Activated B cell treated with CpG ODN at 0.5 μM for 24 hours (primary cell): ENCODE measurements at regions not wholly inside any gene's neighbourhood (a gene's known extent, or its start where the extent isn't known, plus 50 kb on each side); places are given as distances from the start of the nearest gene placed in this dataset.

ENCODE experiments used
- ATAC-seq: fragments of 200-7000 bp; cut with Tn5 transposase; one replicate; pipeline ENCODE4 v1.10.0; 2021; ENCODE audit warnings: low read depth, mild to moderate bottlenecking, moderate library complexity
- CTCF ChIA-PET: fragments of 350-600 bp; sonication (Branson Sonifier 250); formaldehyde crosslinking; loops from one replicate; lab custom pipeline; 2021; ENCODE audit warnings: antibody characterized with exemption; lab: Charles Lee
- POLR2A ChIA-PET: fragments of 350-600 bp; sonication (Branson Sonifier 250); formaldehyde crosslinking; loops from one replicate; lab custom pipeline; 2021; ENCODE audit warnings: antibody characterized with exemption; lab: Charles Lee
- DNase-seq: peaks from one replicate; pipeline ENCODE4 v3.0.0; 2022
- H3K27ac Mint-ChIP-seq: one replicate; pipeline ENCODE4 v1.8.0; 2020; ENCODE audit warnings: mixed read lengths
- H3K27me3 Mint-ChIP-seq: one replicate; pipeline ENCODE4 v1.8.0; 2021; ENCODE audit warnings: mixed read lengths
- H3K36me3 Mint-ChIP-seq: one replicate; pipeline ENCODE4 v1.8.0; 2021; ENCODE audit warnings: low read depth, mixed read lengths
- H3K4me1 Mint-ChIP-seq: one replicate; pipeline ENCODE4 v1.8.0; 2021; ENCODE audit warnings: mixed read lengths
- H3K4me3 Mint-ChIP-seq: one replicate; pipeline ENCODE4 v1.8.0; 2020; ENCODE audit warnings: mild to moderate bottlenecking, mixed read lengths
- H3K9me3 Mint-ChIP-seq: one replicate; pipeline ENCODE4 v1.8.0; 2020; ENCODE audit warnings: mixed read lengths
- intact Hi-C: fragments of 100-400 bp; cut with micrococcal nuclease; formaldehyde crosslinking; loops from one replicate; pipeline ENCODE4 v1.15.1; 2024
- TF ChIP-seq, protein P1 (sequence below): fragments of 200-600 bp; IDR thresholded peaks from one replicate; pipeline ENCODE4 v1.8.0; 2022; ENCODE audit warnings: antibody characterized with exemption, mild to moderate bottlenecking

DNA sequence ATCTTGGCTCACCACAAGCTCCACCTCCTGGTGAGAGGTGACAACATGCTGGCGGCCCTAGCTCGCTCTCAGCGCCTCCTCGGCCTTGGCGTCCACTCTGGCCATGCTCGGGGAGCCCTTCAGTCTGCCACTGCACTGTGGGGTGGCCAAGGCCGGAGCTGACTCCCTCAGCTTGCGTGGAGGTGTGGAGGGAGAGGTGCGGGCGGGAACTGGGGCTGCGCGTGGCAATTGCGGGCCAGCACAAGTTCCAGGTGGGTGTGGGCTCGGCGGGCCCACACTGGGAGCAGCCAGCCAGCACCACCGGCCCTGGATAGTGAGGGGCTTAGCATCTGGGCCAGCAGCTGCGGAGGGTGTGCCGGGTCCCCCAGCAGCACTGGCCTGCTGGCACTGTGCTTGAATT lies 275.7 kb upstream of the P2RY1 start:
- no peak overlapping the region for H3K4me3 Mint-ChIP-seq
- H3K27me3 Mint-ChIP-seq: no peaks in the 10 kb centered on the region
- TF ChIP-seq, protein P1, sequence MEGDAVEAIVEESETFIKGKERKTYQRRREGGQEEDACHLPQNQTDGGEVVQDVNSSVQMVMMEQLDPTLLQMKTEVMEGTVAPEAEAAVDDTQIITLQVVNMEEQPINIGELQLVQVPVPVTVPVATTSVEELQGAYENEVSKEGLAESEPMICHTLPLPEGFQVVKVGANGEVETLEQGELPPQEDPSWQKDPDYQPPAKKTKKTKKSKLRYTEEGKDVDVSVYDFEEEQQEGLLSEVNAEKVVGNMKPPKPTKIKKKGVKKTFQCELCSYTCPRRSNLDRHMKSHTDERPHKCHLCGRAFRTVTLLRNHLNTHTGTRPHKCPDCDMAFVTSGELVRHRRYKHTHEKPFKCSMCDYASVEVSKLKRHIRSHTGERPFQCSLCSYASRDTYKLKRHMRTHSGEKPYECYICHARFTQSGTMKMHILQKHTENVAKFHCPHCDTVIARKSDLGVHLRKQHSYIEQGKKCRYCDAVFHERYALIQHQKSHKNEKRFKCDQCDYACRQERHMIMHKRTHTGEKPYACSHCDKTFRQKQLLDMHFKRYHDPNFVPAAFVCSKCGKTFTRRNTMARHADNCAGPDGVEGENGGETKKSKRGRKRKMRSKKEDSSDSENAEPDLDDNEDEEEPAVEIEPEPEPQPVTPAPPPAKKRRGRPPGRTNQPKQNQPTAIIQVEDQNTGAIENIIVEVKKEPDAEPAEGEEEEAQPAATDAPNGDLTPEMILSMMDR: no peak
- no peaks in the 10 kb centered on the region for H3K4me1 Mint-ChIP-seq
- intact Hi-C loops: no loop called here
- H3K27ac Mint-ChIP-seq: no peak overlapping the region
- ChIA-PET CTCF (no interaction called here), POLR2A (interaction anchor here (1.7 kb wide), 1 partner anchor 116 kb away, joined by 11 read pairs; no protein-coding TSS in a partner anchor)
- DNase-seq (no peak), ATAC-seq (no peak)
- H3K36me3 Mint-ChIP-seq: no peaks in the 10 kb centered on the region
- peaks cover 2% of the 10 kb centered on the region for H3K9me3 Mint-ChIP-seq

DNA sequence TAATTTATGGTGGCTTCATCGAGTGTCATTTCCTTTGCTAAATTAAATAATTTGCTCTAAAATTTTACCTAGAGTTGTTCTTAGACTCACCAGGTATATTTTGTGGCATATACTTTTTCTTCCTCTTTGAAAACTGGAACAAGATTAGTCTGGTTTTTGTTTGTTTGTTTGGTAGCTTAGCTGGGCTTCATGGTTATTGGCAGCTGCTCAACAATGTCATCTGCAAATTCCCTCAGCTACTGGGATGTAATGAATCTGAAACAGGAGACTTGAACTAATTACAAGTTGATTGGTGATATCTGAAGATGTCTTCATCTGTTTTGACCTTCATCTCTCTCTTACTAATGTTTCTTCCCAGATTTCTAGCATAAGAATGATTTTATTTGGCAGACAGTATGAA lies 270.5 kb upstream of the P2RY1 start:
- intact Hi-C loops: no loop called here
- ATAC-seq (no peak), DNase-seq (no peak)
- Mint-ChIP-seq H3K36me3 (no peaks in the 10 kb centered on the region), H3K9me3 (peaks cover 2% of the 10 kb centered on the region), H3K4me1 (no peaks in the 10 kb centered on the region), H3K4me3 (no peak overlapping the region), H3K27ac (no peak overlapping the region), H3K27me3 (no peaks in the 10 kb centered on the region)
- ChIA-PET POLR2A (no interaction called here), CTCF (interaction anchor here (1.5 kb wide), 1 partner anchor 10 kb away, joined by 4 read pairs; no protein-coding TSS in a partner anchor)
- TF ChIP-seq, protein P1: no peak

DNA sequence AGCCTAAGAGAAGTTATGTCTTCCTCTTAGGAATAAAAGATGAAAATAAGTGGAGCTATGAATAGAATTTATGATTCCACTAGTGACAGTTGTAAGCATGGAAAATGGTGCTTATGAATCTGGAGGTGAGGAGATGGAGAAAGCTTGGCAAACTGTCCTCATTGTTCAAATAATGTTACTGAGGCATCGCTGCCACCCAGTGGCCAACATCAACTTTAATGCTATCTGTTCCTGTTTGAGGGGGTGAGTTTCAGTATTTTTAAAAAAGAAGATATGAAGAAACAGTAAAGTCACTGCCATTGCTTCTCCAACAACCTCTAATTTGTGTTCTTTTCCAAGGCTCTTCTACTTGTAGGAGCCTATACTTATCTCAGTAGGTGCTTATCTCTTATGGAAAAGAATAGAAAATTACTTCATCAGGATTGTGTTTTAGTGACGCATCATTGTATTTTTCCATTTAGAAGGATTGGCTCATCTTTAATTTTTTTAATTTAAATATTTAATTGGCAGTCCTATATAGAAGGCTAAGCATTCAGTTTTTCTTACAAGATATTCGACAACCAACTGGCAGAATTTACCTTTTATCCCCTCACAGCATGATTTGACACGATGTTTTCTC lies 260.4 kb upstream of the P2RY1 start:
- intact Hi-C loops: loop anchor here (1.0 kb wide), 6 partner anchors 50 to 1106 kb away; no protein-coding TSS in a partner anchor
- H3K36me3 Mint-ChIP-seq: no peaks in the 10 kb centered on the region
- no peaks in the 10 kb centered on the region for H3K4me1 Mint-ChIP-seq
- ChIA-PET POLR2A (interaction anchor here (0.5 kb wide), 1 partner anchor 59 kb away, joined by 3 read pairs; no protein-coding TSS in a partner anchor), CTCF (interaction anchor here (0.6 to 4.0 kb wide), 19 partner anchors 10 to 502 kb away, joined by 3 to 33 read pairs (median 5); no protein-coding TSS in a partner anchor)
- H3K4me3 Mint-ChIP-seq: no peak overlapping the region
- H3K27ac Mint-ChIP-seq: no peak overlapping the region
- no peaks in the 10 kb centered on the region for H3K27me3 Mint-ChIP-seq
- H3K9me3 Mint-ChIP-seq: no peaks in the 10 kb centered on the region
- DNase-seq (no peak), ATAC-seq (peak; percentile 52)
- TF ChIP-seq, protein P1: no peak

DNA sequence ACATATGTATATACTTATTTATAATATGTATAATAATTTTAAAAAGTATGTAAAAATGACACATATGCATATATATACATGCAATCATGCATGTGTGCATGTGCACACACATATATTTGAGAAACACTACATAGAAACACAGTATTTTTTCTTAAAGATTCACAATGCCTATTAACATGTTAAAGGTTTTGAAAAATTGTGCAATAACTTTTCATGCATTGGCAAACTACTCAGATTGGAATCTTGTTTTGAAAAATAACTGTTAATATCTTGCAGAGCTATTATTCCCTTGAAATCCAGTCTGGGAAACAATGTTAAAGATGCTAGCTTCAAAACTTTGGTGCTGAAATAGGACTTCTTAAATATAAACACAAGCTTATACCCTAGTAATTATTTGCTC lies 256.2 kb upstream of the P2RY1 start:
- H3K36me3 Mint-ChIP-seq: no peaks in the 10 kb centered on the region
- no peaks in the 10 kb centered on the region for H3K27me3 Mint-ChIP-seq
- ATAC-seq (no peak), DNase-seq (no peak)
- H3K9me3 Mint-ChIP-seq: no peaks in the 10 kb centered on the region
- no peak overlapping the region for H3K27ac Mint-ChIP-seq
- ChIA-PET POLR2A (no interaction called here), CTCF (no interaction called here)
- H3K4me1 Mint-ChIP-seq: no peaks in the 10 kb centered on the region
- no peak overlapping the region for H3K4me3 Mint-ChIP-seq
- intact Hi-C loops: no loop called here
- TF ChIP-seq, protein P1: no peak

DNA sequence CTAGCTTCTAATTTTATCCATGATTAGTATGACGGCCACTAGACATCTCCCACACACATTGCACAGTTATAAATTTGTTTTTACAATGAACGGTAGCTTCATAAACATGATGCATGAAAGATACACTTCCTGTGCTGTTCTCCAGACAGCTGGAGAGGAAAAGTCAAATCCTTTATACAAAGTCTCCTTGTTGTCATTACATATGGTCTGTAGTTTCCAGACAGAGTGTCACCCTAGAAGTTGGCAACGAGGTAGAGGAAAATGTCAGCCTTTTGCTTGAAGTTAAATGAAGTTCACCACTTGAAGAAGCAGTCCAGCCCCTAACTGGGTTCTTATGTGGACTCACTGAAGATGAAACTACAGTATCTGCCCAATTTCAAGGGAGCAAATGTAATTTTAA lies 253.0 kb upstream of the P2RY1 start:
- Mint-ChIP-seq H3K36me3 (no peaks in the 10 kb centered on the region), H3K4me3 (no peak overlapping the region), H3K27me3 (no peaks in the 10 kb centered on the region), H3K4me1 (no peaks in the 10 kb centered on the region), H3K9me3 (no peaks in the 10 kb centered on the region), H3K27ac (no peak overlapping the region)
- ChIA-PET POLR2A (no interaction called here), CTCF (no interaction called here)
- ATAC-seq (no peak), DNase-seq (no peak)
- intact Hi-C loops: no loop called here
- TF ChIP-seq, protein P1: no peak
